ENCODE measurements at regions not wholly inside any gene's neighbourhood (a gene's known extent, or its start where the extent isn't known, plus 50 kb on each side); places are given as distances from the start of the nearest gene placed in this dataset.

- no peak for DNase-seq
Measured at GRCh38 chr5:125401724-125402622, 655.5 kb upstream of the ZNF608 start.

GRCh38 chr5:125402787-125403186, 656.3 kb upstream of the ZNF608 start:
- DNase-seq: no peak

DNA sequence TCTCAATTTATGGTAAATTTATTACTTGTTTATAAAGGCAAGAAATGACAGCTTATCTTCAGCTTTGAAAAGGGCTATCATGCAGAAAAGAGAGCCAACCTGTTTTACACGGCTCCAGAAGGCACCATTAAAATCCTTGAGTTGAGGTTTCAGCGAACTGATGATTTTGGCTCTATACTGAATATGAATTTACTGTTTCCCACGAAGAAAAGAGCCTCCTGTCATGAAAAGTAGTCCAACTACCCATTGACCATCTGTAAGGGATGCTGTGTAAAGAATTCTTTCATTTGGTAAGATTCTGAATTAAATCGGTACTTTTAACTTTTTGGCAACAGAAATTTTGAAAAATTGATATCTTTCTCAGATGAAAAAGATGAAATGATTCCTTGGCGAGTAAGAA, 657.6 kb upstream of the ZNF608 start:
- no peak for DNase-seq

- peak; percentile 58 for DNase-seq
Measured at GRCh38 chr5:125408448-125409233, 662.2 kb upstream of the ZNF608 start.

DNA sequence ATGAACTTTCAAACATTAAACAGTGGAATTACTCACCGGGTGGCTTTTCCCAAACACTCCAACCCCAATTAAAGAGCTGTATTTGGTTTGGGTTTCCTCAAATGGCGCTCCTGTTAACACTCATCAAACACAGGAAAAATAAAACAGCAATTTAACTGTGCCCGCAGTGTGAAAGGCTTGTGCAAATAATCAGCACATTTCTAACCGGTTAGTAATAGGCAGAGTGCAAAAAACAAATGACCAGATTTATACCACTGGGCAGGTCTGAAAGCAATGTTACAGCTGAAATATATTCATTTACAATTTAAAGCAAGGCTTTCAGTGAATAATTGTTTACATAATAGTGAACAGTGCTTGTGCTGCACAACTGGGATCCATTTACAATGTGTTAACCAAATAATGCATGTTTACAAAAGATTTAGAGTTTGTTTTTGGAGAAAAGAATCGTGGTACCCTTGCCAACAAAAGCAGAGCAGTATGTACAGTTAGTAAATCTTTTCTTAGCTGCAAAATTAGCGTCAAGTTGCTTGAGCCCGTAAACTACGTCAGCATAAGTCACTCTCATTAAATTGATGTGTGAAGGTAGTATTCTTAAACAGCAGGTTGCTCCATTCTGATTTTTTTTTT, 662.9 kb upstream of the ZNF608 start:
- DNase-seq: peak; percentile 42

- peak; percentile 21 for DNase-seq
Measured at GRCh38 chr5:125409861-125410536, 663.6 kb upstream of the ZNF608 start.

- peak; percentile 79 for DNase-seq
Measured at GRCh38 chr5:125410537-125411070, 664.2 kb upstream of the ZNF608 start.

GRCh38 chr5:125411071-125411743, 664.8 kb upstream of the ZNF608 start:
- peak; percentile 85 for DNase-seq

DNA sequence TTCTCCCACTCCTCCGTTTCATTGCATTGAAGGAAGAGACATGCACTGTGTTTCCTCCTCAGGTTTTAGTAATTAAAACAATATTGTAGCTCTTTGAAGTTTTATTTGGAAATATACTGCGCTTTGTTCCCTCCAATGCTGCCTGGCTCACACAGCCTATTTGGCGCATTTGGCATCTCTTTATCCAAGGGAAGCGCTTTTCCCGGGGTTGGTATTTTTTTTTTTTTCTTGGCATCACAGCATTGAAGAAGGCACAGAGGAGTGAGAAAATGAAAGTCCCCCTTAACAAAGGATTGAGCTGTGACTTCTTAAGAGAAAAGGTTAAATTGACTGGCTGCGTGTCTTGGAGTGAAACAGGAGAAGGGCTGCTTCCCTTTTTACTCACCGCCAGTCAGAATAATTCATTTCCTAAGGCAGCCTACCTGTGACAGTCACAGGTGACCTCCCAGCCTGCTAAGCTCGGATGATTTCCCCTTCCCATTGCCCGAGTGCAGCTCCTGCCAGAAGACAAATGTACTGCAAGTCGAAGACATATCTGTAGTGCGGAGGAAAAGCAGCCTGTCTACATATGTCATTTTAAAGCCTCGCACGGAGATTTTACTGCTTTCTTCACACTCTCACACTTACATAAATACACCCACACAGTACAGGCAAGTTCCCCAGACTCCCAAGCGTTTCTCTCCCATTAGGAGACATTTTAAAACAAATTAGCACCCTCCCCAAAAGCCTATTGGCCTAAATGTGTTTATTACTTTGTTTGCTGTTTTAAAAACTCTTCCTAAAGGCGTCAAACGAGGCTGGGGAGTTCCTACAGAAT, 665.5 kb upstream of the ZNF608 start:
- DNase-seq: peak; percentile 44

GRCh38 chr5:125412561-125413495, 666.4 kb upstream of the ZNF608 start:
- DNase-seq: peak; percentile 96

- DNase-seq: no peak
Measured at GRCh38 chr5:125413496-125414274, 667.2 kb upstream of the ZNF608 start.

- DNase-seq: no peak
Measured at GRCh38 chr5:125415126-125415525, 668.7 kb upstream of the ZNF608 start.

DNA sequence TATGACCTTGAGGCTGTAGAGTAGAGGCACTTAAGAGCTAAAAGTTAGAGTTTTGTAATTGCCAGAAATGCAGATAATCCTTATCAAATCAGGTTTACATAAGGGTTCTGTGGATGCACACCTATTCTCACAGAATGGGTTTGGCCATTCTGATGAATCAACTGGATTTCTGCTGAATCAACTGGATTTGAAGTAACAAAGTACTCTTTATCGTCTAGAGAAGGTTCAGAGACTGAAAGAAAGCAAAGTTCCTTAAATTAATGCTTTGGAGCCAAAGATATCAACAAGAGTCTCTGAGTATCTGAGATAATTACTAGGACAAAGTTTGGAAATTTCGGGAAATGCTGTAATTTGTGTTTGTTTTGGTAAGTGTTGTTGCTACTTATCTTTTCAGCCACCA, 669.6 kb upstream of the ZNF608 start:
- no peak for DNase-seq

DNA sequence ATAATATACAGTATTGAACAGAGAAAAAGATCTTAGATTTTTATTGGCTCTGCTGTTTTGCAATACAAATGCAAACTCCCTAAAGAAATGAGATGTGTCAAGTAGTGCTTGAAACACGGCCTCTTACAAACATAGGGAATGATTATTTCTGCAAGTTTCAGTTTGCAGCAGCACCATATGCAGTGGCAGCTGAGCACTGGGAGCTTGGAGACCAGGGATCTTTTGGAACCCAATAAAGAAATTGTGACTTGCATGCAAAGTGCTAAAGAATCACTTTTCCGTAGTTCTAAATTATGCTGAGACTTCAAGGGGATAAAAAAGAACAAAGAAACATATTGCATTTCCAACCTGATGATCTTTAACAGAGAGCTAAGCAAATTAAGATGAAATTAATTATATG, 674.6 kb upstream of the ZNF608 start:
- no peak for DNase-seq

GRCh38 chr5:125422342-125422741, 675.9 kb upstream of the ZNF608 start:
- no peak for DNase-seq

GRCh38 chr5:125424402-125425141, 678.1 kb upstream of the ZNF608 start:
- peak; percentile 4 for DNase-seq

DNA sequence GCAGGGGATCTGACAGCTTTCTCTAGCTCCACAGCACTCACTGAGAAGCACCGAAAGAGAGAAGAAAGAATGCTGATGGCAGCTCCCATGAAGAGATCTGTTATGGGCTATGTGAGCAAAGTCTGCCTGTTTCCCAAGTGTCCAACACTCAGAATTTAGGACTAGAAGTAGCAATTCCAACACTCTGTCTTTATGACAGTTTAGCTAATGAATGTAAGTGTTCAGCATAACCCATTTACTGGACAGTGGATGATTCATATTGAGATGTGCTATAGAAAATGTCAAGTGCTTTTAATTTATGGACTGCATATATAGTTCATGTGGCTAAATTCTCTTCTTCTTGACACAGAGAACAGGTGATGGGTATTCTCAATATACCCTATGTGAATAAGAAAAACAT, 683.1 kb upstream of the ZNF608 start:
- DNase-seq: no peak

DNA sequence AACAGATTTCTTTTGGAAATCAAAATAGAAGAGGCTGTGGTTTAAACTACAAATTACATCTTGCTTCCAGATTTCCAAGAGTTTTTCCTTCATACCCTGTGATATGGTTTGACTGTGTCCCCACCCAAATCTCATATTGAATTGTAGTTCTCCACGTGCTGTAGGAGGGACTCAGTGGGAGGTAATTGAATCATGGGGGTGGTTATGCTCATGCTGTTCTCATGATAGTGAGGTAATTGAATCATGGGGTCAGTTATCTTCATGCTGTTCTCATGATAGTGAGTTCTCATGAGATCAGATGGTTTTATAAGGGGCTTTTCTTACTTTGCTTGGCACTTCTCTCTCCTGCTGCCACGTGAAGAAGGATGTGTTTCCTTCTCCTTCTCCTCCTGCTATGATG, 687.0 kb upstream of the ZNF608 start:
- DNase-seq: no peak
